NCI-H128 (cell line): ENCODE measurements at regions not wholly inside any gene's neighbourhood (a gene's known extent, or its start where the extent isn't known, plus 50 kb on each side); places are given as distances from the start of the nearest gene placed in this dataset.

Experiments
- DNase-seq: peaks from one replicate; lab custom pipeline; 2025; ENCODE audit not compliant: unreplicated experiment; lab: John Stamatoyannopoulos, UW

DNA sequence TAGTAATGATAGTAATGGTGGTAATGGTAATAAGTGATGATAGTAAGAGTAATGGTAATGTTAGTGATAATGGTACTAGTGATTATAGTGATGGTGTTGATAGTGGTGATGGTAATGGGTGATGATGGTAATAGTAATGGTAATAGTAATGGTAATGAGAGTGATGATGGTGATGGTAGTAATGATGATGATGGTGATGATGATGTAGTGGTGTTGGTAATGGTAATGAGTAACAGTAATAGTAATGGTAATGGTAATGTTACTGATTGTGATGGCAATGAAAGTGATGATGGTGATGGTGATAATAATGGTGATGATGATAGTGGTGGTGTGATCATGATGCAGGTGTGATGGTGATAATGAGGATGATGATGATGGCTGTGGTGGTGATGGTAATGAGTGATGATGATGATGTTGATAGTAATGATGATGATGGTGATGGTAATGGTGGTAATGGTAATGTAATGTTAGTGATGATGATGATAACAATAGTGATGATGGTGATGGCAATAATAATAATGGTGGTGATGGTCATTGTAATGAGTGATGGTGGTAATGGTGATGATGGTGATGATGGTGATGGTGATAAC is 235.0 kb downstream of the MATN1 start:
- DNase-seq, result no peak

DNA sequence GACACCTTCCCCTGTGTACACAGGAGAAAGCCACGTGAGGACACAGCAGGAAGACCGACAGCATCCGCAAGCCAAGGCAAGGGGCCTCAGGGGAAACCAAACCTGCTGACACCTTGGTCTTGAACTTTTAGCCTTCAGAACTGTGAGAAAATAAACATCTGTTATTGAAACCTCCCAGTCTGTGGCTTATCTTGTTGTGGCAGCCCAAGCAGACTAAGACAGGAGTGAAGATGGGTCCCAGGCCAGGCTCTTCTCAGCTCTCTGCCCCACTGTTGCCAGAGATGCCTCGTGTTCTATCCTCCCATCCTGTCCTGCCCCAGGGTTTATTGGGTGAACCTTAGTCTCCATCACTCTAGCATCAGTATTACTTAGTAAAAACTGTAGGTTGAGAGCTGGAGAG is 236.3 kb downstream of the MATN1 start:
- no peak for DNase-seq

DNA sequence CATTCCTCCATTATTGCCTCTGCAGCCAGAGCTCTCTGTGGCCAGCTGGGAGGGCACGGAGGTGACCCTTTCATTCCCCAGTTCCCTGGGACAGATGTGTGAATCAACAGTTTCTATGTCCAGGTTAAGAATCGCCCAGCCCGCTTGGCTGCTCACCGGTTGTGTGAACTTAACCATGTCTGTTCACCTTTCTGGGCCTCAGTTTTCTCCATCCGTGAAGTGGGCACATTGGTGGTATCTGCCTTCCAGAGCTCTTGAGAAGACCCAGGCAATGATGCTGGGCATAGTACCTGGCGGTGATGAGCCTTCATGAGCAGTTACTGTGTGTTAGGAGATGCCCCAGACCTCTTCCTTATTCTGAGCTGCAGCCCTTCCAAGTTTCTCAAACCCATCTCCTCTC is 238.3 kb downstream of the MATN1 start:
- no peak for DNase-seq

DNA sequence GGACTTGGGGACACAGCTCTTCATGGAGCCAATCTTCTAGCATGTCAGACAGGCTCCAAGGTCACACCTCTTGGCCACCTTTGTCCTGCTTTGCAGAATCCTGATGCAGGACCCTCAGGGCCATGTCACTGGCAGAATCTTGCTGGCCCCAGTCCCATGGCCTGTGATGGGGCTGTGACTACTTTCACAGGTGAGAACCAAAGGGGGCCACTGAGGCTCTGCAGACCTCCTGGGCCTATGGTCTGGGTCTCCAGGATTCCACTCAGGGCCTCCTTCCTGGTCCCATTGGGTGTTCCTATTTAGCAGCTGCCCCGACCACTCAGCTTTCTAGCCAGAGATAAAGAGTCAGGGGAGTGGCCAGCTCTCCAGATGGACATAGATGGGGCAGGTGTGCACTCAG is 238.7 kb downstream of the MATN1 start:
- DNase-seq, result no peak

DNA sequence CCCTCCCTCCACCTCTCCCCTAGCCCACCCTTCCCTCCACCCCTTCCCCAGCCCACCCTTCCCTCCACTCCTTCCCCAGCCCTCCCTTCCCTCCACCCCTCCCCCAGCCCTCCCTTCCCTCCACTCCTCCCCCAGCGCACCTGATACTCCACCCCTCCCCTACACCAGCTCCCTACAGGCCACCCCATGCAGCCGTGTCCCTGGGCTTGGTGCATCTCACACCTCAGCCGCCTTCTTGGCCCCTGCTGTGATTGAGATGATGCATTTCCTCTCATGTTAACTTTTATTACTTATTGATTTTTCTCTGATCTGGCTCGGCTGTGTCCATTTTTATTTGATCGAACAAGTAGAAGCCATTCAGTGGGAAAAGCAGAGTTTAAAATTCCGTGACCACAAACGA is 243.8 kb downstream of the MATN1 start:
- no peak for DNase-seq

DNA sequence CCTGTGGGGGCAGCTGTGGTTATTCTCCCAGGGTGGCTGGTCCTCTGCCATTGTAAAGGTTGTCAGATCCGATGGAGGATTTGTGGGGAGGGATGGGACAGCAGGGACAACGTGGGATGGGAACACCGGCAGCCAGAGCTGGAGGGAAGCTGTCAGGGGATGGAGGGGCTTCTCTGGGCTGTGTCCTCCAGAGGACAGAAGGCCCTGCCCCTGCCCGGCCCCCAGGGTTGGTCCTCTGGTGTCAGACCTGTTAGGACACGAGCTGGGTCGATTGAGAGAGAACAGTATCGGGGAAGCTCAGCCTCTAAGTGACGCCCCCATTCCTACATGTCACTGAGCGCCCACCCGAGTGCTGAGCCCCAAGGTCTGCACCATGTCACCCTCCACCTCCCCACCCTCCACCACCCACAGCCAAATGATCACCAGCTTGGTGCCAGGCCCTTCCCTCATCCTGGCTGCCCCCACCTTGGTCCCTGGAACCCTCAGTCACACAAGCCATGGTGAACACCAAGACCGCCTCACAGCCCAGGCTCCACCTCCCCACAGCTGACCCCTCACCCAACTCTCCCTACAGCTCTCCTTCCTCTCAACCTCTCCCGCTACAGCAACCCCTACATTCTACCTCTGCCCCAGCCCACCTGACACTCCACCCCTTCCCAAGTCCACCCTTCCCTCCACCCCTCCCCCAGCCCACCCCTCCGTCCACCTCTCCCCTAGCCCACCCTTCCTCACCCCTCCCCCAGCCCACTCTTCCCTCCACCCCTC is 244.4 kb downstream of the MATN1 start:
- DNase-seq, result no peak

DNA sequence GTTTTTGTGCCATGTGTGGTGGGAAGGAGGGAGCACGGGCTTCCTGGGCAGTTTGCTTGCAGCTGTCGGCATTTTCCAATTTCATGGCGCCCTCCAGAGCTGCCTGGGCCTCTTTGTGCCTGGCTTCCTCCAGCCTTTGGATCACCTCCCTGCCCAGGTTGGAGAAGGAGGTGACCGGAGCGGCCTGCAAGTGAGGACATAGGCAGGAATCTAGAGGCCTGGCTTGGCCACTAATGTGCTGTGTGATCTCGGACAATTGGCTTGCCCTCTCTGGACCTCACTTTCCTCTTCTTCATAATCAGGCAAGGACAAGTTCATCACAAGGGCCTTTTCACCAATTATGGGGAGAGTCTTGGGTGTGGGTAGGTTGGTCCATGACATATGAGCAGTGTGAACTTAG is 245.1 kb downstream of the MATN1 start:
- DNase-seq, result no peak

DNA sequence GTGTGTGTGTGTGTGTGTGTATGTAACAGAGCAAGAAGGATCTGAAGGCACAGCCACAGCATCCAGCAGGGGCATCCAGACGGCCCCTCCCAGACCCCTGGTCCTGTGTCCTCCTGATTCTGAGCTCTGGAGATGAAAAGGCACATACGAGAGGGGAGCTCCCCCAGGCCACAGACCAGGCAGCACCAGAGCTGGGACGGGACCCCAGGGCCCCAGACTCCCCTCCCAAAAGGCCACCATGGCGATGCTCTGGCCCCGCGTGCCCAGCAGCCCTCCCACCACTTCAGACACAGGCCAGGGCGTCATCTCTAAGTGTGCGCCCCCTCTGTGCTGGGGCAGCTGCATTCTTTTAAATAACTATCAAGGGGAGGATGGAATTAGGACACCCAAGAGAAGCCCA is 245.8 kb downstream of the MATN1 start:
- no peak for DNase-seq

DNA sequence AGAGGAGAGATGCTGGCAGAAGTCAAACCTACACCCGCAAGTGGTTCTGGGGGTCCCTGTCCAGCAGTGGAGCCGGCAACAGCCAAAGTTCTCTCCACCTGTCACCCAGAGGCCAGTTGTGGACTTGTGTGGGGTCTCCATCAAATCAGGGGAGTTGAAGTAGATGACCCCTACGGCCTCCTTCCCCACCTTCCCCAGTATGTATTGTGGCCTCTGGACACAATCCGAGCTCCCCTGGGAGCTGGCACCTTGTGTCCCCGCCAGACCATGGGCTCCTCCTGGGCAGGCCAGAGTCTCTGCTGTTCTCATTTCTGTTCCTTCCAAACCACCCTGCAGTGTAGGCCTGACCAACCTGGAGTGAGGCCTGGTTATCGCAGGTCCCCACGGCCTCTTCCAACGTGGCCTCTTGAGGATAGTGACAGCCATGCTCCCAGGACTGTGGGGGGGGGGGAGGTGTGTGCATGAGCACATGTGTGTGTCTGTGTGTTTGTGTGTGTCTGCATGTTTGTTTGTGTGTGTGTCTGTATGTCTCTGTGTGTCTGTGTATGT is 246.4 kb downstream of the MATN1 start:
- no peak for DNase-seq

DNA sequence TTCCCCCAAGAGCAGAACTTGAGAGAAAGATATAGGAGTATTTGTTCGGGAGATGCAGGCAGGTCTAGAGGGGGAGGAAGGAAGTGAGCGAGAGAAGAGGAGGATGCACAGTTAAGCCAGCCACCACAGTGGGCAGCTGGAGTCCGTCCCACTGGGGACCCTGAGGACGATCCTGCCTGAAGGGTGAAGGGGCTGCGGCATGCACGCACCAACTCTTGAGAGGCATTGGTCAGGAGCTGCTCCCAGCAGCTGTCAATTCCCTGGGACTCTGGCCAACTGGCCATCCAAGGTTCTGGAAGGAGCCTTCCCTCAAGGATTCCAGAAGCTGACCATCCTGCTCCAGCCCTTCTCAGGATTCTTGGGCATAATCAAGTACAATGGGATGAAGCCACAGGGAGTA is 246.9 kb downstream of the MATN1 start:
- DNase-seq, result no peak

DNA sequence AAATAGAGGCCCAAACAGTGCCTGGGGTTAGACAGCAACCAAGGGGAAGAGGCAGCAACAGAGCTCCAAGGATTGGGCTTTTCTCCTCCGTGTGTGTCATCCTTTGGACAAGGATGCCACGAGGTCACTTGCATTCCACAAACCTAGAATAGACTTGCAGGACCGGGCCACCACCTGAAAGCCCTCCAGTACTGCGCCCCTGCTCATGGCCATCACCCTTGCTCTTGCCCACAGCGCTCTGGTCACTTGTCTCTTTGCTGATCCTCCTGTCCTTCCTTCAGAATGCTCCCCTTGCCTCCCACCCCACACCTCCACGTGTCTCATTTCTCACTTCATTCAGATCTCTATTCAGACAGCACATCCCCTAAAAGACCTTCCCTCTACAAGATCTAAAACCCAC is 247.4 kb downstream of the MATN1 start:
- no peak for DNase-seq

DNA sequence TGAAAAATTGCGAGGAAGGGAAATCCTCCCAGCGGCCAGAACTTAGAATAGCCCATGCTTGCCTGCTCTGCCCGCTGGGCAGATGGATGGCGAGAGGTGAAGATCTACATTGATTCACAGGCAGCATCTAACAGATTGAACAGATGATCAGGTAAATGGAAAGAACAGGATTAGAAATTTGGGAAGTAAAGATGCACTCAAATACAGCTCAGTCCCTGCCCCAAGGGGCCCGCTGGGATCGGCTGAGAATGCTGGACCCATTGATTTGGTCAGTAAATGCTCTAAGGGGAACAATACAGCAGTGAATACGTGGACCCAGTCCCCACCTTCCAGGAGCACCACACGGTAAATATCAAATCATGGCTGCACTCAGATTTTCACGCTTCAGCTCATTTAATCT is 248.2 kb downstream of the MATN1 start:
- no peak for DNase-seq

DNA sequence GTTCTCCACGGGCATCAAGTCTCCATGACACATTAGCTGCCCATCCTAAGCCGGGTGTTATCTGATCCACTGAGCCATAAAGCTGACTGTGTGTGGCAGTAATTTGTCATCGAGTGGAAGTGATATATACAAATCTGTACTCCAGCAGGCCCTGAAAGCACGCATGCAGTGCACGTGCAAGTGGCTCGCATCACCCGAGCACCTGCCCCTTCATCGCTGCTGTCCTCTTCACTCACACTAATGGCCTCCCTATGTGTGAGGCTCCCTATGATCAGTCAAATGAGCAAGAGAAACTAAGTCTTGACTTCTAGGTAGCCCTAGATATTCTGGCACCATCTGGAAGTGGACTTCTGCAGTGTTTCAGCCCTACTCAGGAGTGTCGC is 248.6 kb downstream of the MATN1 start:
- no peak for DNase-seq

DNA sequence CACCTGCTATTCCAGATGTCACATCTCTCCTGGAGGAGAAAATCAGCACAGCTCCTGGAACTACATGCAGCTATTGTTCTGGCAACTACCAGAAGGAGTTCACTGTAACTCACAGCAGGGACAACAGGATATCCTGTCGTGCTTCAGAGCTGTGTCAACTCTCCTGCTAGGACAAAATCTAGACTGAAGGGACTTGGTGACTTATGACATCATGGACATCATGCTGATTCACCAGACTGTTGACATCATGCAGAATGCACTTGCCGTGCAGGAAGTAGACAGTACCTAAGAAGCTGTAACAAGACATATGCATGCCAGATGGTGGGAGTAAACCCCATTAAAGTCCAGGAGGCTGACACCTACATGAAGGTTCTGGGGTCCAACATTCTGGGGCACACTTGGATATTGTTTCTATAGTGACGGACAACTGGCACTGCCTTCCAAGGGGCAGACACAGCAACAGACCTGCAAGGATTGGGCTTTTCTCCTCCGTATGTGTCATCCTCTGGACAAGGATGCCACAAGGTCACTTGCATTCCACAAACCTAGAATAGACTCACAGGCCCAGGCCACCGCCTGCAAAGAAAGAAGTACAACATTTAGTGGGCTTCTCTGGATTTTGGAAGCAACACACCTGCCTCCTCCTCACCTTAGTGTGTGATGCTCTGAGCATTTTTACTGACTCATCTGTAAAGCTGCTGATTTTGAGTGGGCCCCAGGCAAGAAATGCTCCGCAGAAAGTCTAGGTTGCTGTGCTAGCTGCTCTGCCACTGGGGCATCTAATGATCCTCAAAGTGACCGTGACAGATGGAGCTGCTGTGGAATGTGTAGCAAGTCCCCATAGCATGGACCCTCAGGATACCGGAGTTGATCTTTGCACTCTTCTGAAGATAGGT is 249.2 kb downstream of the MATN1 start:
- DNase-seq, result no peak

DNA sequence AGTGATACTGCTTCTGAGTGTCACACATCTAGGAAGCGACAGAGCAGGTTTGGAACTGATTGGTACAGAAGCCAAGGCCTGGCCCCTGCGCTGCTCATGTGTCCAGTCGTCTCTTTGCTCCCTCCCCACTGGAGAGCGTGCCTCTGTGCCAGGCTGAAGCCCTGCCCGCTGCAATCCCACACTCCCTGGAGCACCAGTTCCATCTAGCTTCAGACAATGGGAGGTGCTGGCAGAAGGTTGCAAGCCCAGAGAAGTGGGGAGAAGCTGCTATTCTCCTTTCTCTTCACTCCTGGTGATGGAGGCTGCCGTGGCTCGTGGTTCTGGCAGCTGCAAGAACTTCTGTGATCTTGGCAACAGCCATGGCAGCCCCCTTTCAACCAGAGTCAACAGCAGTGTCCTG is 250.9 kb downstream of the MATN1 start:
- DNase-seq, result no peak

DNA sequence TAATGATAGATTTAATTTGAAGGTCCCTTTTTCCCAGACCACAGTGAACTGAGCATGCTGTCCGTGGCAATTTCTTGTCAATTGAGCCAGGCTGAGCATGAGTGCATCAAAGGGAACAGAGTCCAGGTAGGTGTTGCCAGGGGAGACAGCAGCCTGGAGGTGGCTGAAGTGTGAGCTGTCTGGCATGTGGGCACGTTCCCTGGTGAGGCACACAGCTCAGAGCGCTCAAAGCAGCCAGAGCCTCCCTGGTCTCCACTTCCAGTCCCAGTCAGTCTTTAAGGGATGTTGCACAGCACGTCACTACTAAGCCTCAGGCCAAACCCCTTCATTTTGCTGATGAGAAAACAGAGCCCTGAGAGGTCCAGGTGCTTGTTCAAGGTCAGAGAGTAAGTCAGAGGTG is 251.4 kb downstream of the MATN1 start:
- DNase-seq, result no peak

DNA sequence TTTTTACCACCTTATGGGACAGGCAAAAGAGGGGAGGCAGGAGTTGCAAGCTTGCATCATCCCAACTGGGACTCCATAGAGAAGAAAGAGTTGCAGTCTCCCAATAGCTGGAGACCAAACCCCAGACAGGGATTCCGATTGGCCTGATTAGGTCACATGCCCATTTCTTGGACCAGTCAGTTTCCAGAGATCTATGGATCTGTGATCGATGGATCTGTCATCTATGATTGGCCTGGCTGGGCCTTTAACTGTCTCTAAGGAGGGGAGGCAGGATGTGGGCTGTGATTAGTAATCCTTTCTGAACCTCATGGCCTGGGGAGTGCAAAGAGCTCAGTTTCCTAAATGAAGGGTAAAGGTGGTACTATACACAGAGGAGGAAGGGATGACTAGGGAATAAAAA is 252.1 kb downstream of the MATN1 start:
- no peak for DNase-seq

DNA sequence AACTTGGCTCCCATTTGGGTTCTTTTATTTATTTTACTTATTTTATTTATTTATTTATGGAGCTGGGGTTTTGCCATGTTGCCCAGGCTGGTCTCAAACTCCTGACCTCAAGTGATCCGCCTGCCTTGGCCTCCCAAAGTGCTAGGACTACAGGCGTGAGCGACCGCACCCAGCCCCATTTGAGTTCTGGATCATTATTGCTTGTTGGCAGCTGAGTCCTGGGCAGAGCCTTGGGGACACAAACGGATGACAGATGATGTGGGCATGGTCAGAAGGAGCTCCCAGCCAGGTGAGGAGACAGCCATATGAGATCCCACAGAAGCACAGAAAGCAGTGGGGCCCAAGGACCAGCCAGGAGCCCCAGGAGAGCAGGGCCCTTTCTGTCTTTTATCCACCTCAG is 254.0 kb downstream of the MATN1 start:
- no peak for DNase-seq

DNA sequence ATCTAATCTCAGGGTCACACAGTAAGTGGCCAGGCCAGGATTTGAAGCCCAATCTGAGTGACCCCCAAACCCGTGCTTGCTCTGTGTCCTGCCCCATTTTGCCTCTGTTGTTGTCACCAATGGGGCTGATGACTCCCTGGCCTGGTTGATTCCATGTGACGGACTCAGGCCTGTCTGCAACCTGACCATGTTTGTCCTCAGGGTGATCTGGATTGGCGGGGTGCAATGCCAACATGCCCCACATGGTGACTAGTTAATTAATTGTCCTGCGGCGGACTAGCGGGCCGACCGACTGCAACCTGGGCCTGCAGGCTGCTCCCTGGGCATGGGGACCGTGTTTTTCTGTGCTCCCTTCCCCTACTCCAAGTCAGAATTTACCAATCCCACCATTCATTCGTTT is 256.3 kb downstream of the MATN1 start:
- DNase-seq, result no peak

DNA sequence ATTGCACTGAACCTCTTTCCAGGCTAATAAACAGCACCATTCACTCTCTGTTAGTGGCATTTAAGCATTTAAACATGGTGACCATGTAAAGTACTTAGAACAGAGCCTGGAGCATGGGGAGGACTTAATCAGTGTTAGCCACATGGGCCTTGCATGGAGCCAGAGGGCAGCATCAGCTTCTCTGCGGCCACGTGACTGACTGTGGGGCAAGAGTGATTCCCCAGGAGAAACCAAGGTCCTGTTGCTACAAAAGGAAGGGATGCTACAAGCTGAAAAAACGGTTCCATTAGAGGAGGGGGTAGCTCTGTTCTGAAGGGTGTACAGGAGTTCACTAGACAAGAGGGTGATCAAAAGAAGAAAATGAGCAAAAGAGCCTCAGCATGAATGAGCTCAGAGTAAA is 256.8 kb downstream of the MATN1 start:
- DNase-seq, result no peak

DNA sequence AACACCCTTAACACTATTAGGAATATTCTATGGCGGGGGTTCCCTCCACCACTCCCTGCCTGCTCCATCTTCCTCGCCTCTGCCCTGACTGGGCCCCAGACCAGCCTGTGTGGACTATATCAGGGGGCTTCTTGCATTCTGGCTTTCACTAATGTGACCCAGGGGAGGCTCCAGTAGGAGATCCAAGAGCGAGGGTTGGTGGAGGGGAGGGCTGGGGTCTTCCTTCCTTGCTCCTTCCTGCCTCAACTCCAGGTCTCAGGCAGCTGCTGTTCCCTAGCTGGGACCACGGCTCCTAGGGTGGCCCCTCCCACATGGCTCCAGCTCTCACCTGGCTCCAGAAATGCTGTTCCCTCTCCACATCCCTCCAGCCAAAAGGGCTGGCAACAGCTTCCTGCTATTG is 257.4 kb downstream of the MATN1 start:
- no peak for DNase-seq

DNA sequence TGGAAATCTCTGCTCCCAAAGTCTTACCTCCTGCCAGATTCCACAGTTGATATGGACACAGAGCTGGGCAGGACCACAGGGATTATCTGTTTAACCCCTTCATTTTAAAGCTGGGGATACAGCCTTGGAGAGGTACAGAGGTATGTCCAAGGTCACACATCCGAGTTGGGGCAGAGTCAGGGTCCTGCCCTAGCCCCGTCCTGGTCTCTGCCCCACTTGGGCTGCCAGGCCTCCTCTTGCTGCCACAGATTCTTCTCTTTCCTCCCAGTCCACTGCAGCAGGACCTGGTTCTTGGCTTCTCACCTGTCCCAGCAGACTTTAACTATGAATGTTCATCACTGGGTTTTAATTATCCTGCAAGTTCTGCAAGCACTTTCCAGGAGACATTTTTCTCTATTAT is 258.3 kb downstream of the MATN1 start:
- DNase-seq, result no peak
